ENCODE measurements at regions not wholly inside any gene's neighbourhood (a gene's known extent, or its start where the extent isn't known, plus 50 kb on each side); places are given as distances from the start of the nearest gene placed in this dataset.

GRCh38 chr1:239636347-239636746, 250.0 kb downstream of the CHRM3 start:
- DNase-seq (ENCODE audit: low read depth, low spot score): no peak
- H3K4me3 ChIP-seq (ENCODE audit: low read depth, low read length): no peak overlapping the region
- in situ Hi-C loops (cut with HindIII; ENCODE audit: low sequenced_read_pairs): no loop called here
- TF ChIP-seq, protein P1, sequence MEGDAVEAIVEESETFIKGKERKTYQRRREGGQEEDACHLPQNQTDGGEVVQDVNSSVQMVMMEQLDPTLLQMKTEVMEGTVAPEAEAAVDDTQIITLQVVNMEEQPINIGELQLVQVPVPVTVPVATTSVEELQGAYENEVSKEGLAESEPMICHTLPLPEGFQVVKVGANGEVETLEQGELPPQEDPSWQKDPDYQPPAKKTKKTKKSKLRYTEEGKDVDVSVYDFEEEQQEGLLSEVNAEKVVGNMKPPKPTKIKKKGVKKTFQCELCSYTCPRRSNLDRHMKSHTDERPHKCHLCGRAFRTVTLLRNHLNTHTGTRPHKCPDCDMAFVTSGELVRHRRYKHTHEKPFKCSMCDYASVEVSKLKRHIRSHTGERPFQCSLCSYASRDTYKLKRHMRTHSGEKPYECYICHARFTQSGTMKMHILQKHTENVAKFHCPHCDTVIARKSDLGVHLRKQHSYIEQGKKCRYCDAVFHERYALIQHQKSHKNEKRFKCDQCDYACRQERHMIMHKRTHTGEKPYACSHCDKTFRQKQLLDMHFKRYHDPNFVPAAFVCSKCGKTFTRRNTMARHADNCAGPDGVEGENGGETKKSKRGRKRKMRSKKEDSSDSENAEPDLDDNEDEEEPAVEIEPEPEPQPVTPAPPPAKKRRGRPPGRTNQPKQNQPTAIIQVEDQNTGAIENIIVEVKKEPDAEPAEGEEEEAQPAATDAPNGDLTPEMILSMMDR (IDR thresholded peaks at IDR 0.05; ENCODE audit: low read depth, low read length): no peak

DNA sequence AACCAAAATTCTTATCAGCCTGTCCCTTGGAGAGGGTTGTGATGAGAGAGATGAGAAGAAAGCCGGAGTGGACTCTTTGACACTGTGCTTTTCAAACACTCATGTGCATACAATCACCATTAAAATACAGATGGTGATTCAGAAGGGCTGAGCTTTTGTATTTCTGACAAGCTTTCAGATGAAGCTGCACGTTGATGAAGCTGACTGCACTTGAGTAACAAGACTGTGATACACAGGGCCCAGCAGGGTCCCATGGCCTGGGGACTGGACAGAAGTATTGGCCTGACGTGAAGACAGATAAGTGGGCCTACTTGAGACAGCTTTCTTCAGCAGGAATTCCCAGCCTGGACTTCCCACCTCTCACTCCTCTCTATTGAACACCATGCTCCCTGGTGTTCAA, 258.2 kb downstream of the CHRM3 start:
- H3K4me3 ChIP-seq (ENCODE audit: low read depth, low read length): no peak overlapping the region
- no peak for DNase-seq (ENCODE audit: low read depth, low spot score)
- TF ChIP-seq, protein P1 (IDR thresholded peaks at IDR 0.05; ENCODE audit: low read depth, low read length): no peak
- in situ Hi-C loops (cut with HindIII; ENCODE audit: low sequenced_read_pairs): no loop called here

- DNase-seq (ENCODE audit: low read depth, low spot score): no peak
Observed at GRCh38 chr1:239647045-239647444, 260.7 kb downstream of the CHRM3 start.

DNA sequence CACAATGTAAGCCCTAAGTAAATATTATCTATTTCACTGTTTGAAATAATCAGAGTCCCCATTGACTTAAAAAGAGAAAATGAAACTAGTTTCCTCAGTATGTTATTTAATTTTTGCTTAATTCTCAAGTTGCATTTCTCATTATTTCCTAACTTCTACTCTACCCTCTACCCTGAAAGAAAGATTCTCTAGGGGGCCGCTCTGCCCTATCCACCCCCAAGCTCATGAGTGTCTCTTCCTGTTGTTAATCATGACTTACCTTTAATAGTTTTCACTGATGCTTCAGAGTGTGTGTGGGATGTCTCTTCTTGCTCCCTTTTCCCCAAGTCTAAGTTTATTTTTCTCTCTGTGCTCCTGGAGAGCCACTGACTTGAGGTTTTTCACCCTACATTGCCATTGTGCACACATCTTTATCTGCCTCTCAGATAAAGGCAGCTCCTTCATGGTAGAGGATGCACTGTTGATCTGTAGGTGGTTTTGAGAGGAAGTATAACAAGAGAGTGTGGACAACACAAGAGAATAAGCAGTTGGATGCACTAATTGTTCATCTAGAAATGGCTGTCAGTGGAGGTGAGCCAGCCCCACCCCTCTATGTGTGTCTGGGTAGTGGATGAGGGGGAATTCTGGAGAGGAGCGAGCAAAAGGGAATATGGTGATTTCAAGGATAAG, 261.7 kb downstream of the CHRM3 start:
- no peak overlapping the region for H3K4me3 ChIP-seq (ENCODE audit: low read depth, low read length)
- TF ChIP-seq, protein P1 (IDR thresholded peaks at IDR 0.05; ENCODE audit: low read depth, low read length): no peak
- in situ Hi-C loops (cut with HindIII; ENCODE audit: low sequenced_read_pairs): no loop called here
- no peak for DNase-seq (ENCODE audit: low read depth, low spot score)

More at GRCh38 chr1:239647045-239647444, 260.7 kb downstream of the CHRM3 start:
- H3K4me3 ChIP-seq (ENCODE audit: low read depth, low read length): no peak overlapping the region
- in situ Hi-C loops (cut with HindIII; ENCODE audit: low sequenced_read_pairs): no loop called here
- TF ChIP-seq, protein P1 (IDR thresholded peaks at IDR 0.05; ENCODE audit: low read depth, low read length): no peak

- TF ChIP-seq, protein P1 (IDR thresholded peaks at IDR 0.05; ENCODE audit: low read depth, low read length): no peak
- in situ Hi-C loops (cut with HindIII; ENCODE audit: low sequenced_read_pairs): no loop called here
- H3K4me3 ChIP-seq (ENCODE audit: low read depth, low read length): no peak overlapping the region
- no peak for DNase-seq (ENCODE audit: low read depth, low spot score)
Observed at GRCh38 chr1:239655023-239655422, 268.7 kb downstream of the CHRM3 start.

- in situ Hi-C loops (cut with HindIII; ENCODE audit: low sequenced_read_pairs): no loop called here
- H3K4me3 ChIP-seq (ENCODE audit: low read depth, low read length): no peak overlapping the region
- TF ChIP-seq, protein P1 (IDR thresholded peaks at IDR 0.05; ENCODE audit: low read depth, low read length): no peak
Observed at GRCh38 chr1:239657291-239657690, 270.9 kb downstream of the CHRM3 start.

More at GRCh38 chr1:239657291-239657690, 270.9 kb downstream of the CHRM3 start:
- DNase-seq (ENCODE audit: low read depth, low spot score): no peak
